Fibroblast of lung (primary cell): ENCODE measurements at regions not wholly inside any gene's neighbourhood (a gene's known extent, or its start where the extent isn't known, plus 50 kb on each side); places are given as distances from the start of the nearest gene placed in this dataset.
"Not testable (repeated sequence)": the region's sequence is repeated elsewhere in the genome, so short reads cannot be mapped to it uniquely, and the experiment has no call there.

ENCODE experiments used
- DNase-seq, 2 donors: peaks; one replicate each; pipeline versions ENCODE4 v3.0.0 to v3.0.0-alpha.2; 2010; ENCODE audit warnings: low read depth in 2 of 2
- H2AFZ ChIP-seq: 2 replicates; pipeline ENCODE4 v1.5.1; 2012; ENCODE audit warnings: low read length, control low read depth, inconsistent platforms
- H3K27ac ChIP-seq: 2 replicates; pipeline ENCODE4 v1.5.1; 2011; ENCODE audit warnings: low read length, control low read depth; ENCODE audit not compliant: insufficient read depth
- H3K27me3 ChIP-seq: 2 replicates; pipeline ENCODE4 v1.5.1; 2011; ENCODE audit warnings: mild to moderate bottlenecking, low read length; ENCODE audit not compliant: control insufficient read depth, insufficient read depth
- H3K36me3 ChIP-seq: 2 replicates; pipeline ENCODE4 v1.5.1; 2011; ENCODE audit warnings: low read length; ENCODE audit not compliant: control insufficient read depth, insufficient read depth
- H3K4me1 ChIP-seq: 2 replicates; pipeline ENCODE4 v1.5.1; 2011; ENCODE audit warnings: low read length; ENCODE audit not compliant: control insufficient read depth, insufficient read depth; ENCODE audit errors: extremely low read depth
- H3K4me2 ChIP-seq: 2 replicates; pipeline ENCODE4 v1.5.1; 2011; ENCODE audit warnings: low read length, control low read depth; ENCODE audit not compliant: insufficient read depth; ENCODE audit errors: extremely low read depth
- H3K4me3 ChIP-seq, 4 experiments: fragments of 200-600 bp in 1 of 4; sonication (generic) in 1 of 4; replicated peaks in 1 of 4; 2 replicates each; pipeline ENCODE4 v1.5.1; 2011 to 2016; ENCODE audit warnings: low read length in 4 of 4, low read depth in 3 of 4, mild to moderate bottlenecking in 3 of 4, control low read depth in 2 of 4, inconsistent platforms in 1 of 4, mixed read lengths in 1 of 4; ENCODE audit not compliant: insufficient read depth in 1 of 4; ENCODE audit errors: control extremely low read depth in 1 of 4
- H3K79me2 ChIP-seq: 2 replicates; pipeline ENCODE4 v1.5.1; 2012; ENCODE audit warnings: mild to moderate bottlenecking, low read length, inconsistent platforms; ENCODE audit not compliant: control insufficient read depth, insufficient read depth
- H3K9ac ChIP-seq: 2 replicates; pipeline ENCODE4 v1.5.1; 2011; ENCODE audit warnings: mild to moderate bottlenecking, low read length, control low read depth; ENCODE audit not compliant: insufficient read depth
- H3K9me3 ChIP-seq: 2 replicates; pipeline ENCODE4 v1.5.1; 2012; ENCODE audit warnings: low read depth, low read length; ENCODE audit not compliant: control insufficient read depth, insufficient read depth
- H4K20me1 ChIP-seq: 2 replicates; pipeline ENCODE4 v1.5.1; 2011; ENCODE audit warnings: low read length; ENCODE audit not compliant: control insufficient read depth, insufficient read depth; ENCODE audit errors: extremely low read depth
- EZH2 ChIP-seq: IDR thresholded peaks from 2 replicates; pipeline ENCODE4 v1.5.1; 2012; ENCODE audit warnings: low read length, control low read depth, mild to moderate bottlenecking; ENCODE audit errors: missing control alignments
- TF ChIP-seq, protein P1 (sequence below), 2 donors: IDR thresholded peaks in 1 of 2; conservative IDR thresholded peaks in 1 of 2; 1 replicate in 1 of 2; 2 replicates in 1 of 2; pipeline ENCODE4 v1.5.1; 2011 to 2012; ENCODE audit warnings: low read length in 2 of 2, control low read depth in 1 of 2, inconsistent platforms in 1 of 2, low read depth in 1 of 2, mild to moderate bottlenecking in 1 of 2

- TF ChIP-seq, protein P1, sequence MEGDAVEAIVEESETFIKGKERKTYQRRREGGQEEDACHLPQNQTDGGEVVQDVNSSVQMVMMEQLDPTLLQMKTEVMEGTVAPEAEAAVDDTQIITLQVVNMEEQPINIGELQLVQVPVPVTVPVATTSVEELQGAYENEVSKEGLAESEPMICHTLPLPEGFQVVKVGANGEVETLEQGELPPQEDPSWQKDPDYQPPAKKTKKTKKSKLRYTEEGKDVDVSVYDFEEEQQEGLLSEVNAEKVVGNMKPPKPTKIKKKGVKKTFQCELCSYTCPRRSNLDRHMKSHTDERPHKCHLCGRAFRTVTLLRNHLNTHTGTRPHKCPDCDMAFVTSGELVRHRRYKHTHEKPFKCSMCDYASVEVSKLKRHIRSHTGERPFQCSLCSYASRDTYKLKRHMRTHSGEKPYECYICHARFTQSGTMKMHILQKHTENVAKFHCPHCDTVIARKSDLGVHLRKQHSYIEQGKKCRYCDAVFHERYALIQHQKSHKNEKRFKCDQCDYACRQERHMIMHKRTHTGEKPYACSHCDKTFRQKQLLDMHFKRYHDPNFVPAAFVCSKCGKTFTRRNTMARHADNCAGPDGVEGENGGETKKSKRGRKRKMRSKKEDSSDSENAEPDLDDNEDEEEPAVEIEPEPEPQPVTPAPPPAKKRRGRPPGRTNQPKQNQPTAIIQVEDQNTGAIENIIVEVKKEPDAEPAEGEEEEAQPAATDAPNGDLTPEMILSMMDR (conservative IDR thresholded peaks at IDR 0.05 in 1 of 2, IDR thresholded peaks at IDR 0.05 in 1 of 2; ENCODE audit: low read depth in 1 of 2, low read length in 2 of 2), result no peak
- TF ChIP-seq EZH2, result no peak
- no peak overlapping the region for H3K27ac ChIP-seq
- no peaks in the 10 kb centered on the region for H3K27me3 ChIP-seq
- no peaks in the 10 kb centered on the region for H3K36me3 ChIP-seq
- no peak overlapping the region for H2AFZ ChIP-seq
- no peaks in the 10 kb centered on the region for H4K20me1 ChIP-seq
- H3K79me2 ChIP-seq, result no peaks in the 10 kb centered on the region
- no peaks in the 10 kb centered on the region for H3K9me3 ChIP-seq
- no peak overlapping the region for H3K4me3 ChIP-seq
- DNase-seq, result no peak
- no peaks in the 10 kb centered on the region for H3K4me1 ChIP-seq
- H3K9ac ChIP-seq, result no peak overlapping the region
- no peak overlapping the region for H3K4me2 ChIP-seq
Observed at GRCh38 chr13:99758460-99759162, 213.0 kb downstream of the ZIC5 start.

DNA sequence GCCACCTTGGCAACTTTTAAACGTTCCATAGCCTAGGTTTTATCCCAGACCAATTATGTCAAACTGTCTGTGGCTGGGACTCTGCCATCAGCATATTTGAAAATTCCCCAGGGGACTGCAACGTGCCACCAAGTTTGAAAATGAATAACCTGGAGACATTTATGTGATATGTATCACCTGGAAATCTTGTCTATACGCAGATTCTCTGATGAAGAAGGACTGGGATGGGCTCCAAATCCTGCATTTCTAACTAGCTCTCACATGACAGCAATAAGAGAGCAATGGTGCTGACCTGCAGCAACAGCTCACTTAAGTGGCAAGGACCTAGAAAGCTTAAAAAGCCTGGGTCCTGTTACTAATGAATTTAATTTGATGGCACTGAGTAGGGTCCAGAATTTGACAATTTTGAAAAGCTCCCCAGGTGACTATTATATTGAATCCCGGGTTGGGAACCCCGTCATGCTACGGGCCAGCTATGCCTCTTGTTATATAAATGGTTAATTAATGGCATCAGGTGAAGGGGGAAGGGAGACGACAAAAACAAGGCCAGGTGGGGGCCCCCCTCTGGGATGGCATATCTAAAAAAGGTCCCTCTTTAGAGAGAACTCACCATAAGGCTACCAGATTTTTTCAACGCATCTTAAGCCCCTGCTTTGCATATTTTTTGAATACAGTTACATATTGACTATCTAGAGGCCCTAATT lies 213.7 kb downstream of the ZIC5 start:
- no peaks in the 10 kb centered on the region for H3K27me3 ChIP-seq
- no peak overlapping the region for H3K4me2 ChIP-seq
- H2AFZ ChIP-seq, result no peak overlapping the region
- H3K4me1 ChIP-seq, result no peaks in the 10 kb centered on the region
- no peak overlapping the region for H3K9ac ChIP-seq
- no peaks in the 10 kb centered on the region for H3K36me3 ChIP-seq
- H3K79me2 ChIP-seq, result no peaks in the 10 kb centered on the region
- no peak overlapping the region for H3K4me3 ChIP-seq
- TF ChIP-seq, protein P1 (conservative IDR thresholded peaks at IDR 0.05 in 1 of 2, IDR thresholded peaks at IDR 0.05 in 1 of 2; ENCODE audit: low read depth in 1 of 2, low read length in 2 of 2), result no peak
- TF ChIP-seq EZH2, result no peak
- no peaks in the 10 kb centered on the region for H4K20me1 ChIP-seq
- DNase-seq, result no peak
- no peaks in the 10 kb centered on the region for H3K9me3 ChIP-seq
- H3K27ac ChIP-seq, result no peak overlapping the region

GRCh38 chr13:99756281-99756680 lies 215.3 kb downstream of the ZIC5 start:
- no peak overlapping the region for H3K9ac ChIP-seq
- TF ChIP-seq EZH2, result no peak
- TF ChIP-seq, protein P1 (conservative IDR thresholded peaks at IDR 0.05 in 1 of 2, IDR thresholded peaks at IDR 0.05 in 1 of 2; ENCODE audit: low read depth in 1 of 2, low read length in 2 of 2), result no peak
- H3K36me3 ChIP-seq, result no peaks in the 10 kb centered on the region
- no peaks in the 10 kb centered on the region for H4K20me1 ChIP-seq
- H3K27me3 ChIP-seq, result no peaks in the 10 kb centered on the region
- DNase-seq, result no peak
- H3K79me2 ChIP-seq, result no peaks in the 10 kb centered on the region
- H3K9me3 ChIP-seq, result no peaks in the 10 kb centered on the region
- H3K27ac ChIP-seq, result no peak overlapping the region
- H2AFZ ChIP-seq, result no peak overlapping the region
- no peaks in the 10 kb centered on the region for H3K4me1 ChIP-seq
- no peak overlapping the region for H3K4me2 ChIP-seq
- no peak overlapping the region for H3K4me3 ChIP-seq

- not testable (repeated sequence) for H3K27ac ChIP-seq, H3K9me3 ChIP-seq, H3K79me2 ChIP-seq, H3K27me3 ChIP-seq, H2AFZ ChIP-seq, DNase-seq, H4K20me1 ChIP-seq, H3K4me1 ChIP-seq, H3K4me3 ChIP-seq, H3K9ac ChIP-seq, H3K36me3 ChIP-seq, H3K4me2 ChIP-seq
Observed at GRCh38 chr13:99754750-99755149, 216.8 kb downstream of the ZIC5 start.
